GM18873 (cell line): ENCODE measurements at regions not wholly inside any gene's neighbourhood (a gene's known extent, or its start where the extent isn't known, plus 50 kb on each side); places are given as distances from the start of the nearest gene placed in this dataset.

ENCODE experiments used
- ATAC-seq: cut with Tn5 transposase; IDR thresholded peaks from one replicate; pipeline ENCODE4 v1.9.1; 2021; ENCODE audit warnings: mild to moderate bottlenecking, moderate library complexity, moderate number of reproducible peaks; ENCODE audit not compliant: unreplicated experiment, low FRiP score

DNA sequence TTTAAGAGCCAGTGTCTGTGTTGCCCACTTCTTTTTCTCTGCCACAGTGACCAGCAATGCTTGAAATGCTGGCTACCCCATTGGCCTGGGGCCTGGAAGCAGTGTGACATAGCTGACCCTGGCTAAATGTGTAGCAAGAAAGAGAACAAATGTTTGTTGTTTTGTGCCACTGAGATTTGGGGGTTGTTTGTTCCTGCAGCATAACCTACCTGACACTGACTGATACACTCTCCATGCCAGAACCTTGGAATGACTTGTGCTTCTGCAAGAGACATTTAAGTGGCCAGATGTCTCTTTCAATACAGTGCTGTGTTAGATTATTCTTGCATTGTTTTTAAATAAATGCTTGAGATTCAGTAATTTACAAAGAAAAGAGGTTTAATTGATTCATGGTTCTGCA is 411.5 kb downstream of the TYW1 start:
- ATAC-seq: no peak

DNA sequence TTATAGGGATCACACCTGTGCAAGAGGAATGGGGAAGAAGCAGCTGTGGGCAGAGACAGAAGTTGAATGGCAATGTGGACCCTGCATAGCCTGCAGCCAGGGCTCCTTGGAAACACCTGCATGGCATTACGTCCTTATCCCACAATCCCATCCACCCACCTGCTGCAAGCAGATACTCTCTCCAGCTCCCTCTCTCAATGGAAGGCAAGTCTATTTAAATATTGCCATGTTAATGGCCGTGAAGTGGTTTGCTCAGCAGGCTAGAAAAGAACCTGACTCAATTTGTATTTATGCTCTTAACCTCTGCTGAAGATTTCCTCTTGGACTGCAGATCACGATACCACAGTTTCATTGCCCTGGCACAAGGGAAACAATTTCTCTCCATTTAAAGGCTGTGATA is 417.0 kb downstream of the TYW1 start:
- no peak for ATAC-seq

DNA sequence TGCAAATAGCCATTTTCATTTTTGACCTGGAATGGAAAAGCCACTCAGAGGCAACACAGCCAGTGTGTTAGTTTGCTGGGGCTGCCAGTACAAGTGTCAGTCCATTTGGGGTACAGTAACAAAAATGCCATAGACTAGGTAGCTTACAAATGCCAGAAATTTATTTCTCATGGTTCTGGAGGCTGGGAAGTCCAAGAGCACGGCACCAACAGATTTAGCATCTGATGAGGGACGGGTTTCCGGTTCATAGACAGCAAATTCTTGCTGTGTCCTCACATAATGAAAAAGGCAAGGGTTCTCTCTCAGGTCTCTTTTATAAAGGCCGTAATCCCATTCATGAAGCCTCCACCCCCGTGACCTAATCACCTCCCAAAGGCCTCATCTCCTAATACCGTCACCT is 418.2 kb downstream of the TYW1 start:
- no peak for ATAC-seq

- ATAC-seq: no peak
These were observed 426.0 kb downstream of the TYW1 start for GRCh38 chr7:67422601-67423000.

GRCh38 chr7:67423065-67423464 is 426.4 kb downstream of the TYW1 start:
- ATAC-seq: no peak

DNA sequence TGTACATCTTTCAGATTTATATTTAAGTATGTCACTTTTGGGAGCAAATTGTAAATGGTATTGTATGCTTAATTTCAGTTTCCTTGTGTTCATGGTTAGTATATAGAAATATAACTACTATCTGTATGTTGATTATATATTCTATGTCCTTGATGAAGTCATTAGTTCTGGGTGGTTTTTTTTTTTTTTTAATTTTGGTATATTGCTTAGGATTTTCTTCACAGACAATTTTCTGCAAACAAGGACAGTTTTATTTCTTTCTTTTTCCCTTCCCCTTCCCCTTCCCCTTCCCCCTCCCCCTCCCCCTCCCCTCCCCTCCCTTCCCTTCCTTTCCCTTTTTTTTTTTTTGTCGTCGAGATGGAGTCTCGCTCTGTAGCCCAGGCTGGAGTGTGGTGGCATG is 430.0 kb downstream of the TYW1 start:
- ATAC-seq: no peak

- no peak for ATAC-seq
These were observed 433.1 kb downstream of the TYW1 start for GRCh38 chr7:67429735-67430134.

DNA sequence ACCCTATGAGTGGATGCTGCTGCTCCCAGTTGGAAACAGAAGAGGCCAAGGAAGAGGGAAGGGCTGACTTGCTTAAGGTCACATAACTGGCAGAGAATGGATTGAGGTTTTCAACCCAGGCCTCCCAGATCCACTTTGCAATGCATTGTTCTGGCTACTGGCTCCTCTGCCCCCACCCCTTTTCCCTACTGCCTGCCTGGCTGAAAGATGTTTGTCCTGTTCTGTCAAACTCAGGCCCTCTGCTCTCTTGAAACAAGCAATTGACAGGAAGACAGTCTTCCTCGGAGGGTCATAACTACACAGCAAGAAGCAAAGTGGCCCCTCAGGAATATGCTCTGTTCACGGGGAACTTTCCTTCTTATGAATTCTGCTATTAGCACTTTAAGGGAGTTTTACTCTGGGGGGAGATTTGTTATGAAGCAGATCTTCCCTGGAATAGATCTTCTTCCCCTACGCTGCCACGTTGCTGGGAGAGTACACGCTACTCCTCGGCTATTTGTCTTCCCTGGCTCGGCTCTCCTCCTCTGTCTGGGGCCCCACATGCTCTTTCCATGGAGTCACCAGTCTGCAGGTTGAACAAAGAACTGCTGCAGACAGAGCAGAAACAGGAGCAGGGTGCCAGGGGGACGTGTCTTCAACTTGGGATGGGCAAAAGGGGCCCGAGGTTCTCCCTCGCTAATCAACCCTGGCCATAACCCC is 436.1 kb downstream of the TYW1 start:
- ATAC-seq: no peak

DNA sequence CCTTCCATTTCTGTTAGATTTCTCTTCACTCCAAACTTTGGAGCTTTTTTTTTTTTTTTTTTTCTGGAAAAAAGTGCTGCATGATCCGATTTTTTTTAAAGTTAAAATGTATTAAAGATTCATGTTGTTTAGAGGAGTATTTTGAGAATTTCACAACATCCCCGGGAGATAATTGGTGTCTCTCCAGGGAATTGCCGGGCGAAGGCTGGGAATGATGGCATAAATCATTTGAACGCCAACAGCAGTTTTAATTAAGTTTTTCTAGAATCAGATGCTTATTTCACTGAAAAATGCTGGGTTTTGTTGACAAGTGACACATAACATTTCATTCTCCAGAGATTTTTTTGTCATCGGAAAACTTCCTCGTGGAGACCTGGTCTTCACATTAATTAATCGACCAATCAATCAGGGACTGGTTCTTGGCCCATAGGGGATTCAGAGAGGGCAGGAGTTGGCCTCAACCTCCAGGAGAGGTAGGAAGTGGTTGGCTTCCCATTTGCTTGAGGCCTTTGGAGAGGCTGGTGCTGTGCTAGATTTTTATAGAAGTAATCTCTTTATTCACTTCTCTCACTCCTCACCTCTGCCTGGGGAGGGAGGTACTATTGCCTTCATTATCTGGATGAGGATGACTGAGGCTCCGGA is 439.4 kb downstream of the TYW1 start:
- ATAC-seq: no peak

GRCh38 chr7:67438198-67438882 is 441.7 kb downstream of the TYW1 start:
- ATAC-seq: no peak

DNA sequence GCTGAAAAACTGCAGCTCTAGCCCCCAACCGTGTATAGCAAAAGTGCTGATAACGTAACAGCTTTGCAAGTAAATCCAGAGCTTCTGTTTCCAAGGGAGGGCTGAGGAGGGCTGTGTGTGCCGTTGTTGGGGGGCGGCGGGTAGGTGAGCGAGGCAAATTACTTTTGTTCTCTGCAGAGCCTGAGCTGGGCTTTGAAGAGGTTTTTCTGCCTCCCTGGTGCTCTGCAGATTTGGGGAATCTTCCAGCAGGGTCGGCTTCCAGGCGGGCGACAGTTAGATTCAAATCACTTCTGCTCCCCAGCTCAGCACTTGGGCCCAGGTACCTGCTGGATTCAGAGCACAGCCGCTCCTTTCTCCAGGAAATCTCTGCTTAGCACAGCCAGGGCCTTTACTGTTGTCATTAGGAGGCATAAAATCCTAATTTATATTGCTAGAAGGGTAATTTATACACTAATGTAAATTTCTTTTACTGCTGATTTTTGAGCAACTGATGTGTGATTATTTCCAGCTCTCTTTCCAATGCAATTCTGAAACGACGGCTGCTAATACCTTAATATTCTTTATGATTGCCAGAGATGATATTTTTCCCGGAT is 442.4 kb downstream of the TYW1 start:
- no peak for ATAC-seq

DNA sequence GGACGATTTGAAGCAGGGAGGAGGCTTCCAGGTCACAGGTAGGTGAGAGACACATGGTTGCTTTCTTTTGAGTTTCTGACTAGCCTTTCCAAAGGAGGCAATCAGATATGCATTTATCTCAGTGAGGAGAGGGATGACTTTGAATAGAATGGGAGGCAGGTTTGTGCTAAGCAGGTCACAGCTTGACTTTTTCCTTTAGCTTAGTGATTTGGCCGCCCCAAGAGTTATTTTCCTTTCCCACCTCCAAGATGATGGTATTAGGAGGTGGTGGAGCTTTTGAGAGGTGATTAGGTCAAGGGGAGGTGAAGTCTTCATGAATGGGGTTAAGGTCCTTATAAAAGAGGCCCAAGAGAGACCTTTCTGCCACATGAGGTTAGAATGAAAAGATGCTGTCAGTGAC is 443.7 kb downstream of the TYW1 start:
- no peak for ATAC-seq

GRCh38 chr7:67445728-67446127 is 449.1 kb downstream of the TYW1 start:
- no peak for ATAC-seq

DNA sequence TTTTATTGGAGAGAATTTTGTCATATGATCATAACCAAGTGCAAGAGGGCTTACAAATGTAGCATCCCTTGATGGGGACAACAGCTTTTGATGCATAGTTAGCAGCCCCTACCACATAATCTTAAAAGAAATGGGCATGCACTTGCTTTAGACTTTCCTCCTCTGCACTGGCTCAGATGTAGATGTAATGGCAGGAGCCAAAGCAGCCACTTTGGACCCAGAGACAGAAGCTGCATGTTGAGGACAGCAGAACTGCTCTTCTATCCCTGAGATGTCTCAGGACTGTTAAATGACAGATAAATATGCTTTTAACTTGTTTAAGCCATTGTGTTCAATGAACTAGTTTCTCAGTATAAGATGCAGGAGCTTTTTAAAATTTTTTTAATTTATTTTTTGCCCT is 450.7 kb downstream of the TYW1 start:
- ATAC-seq: no peak

- ATAC-seq: no peak
These were observed 451.6 kb downstream of the TYW1 start for GRCh38 chr7:67448271-67448670.

GRCh38 chr7:67450171-67450570 is 453.5 kb downstream of the TYW1 start:
- no peak for ATAC-seq

- ATAC-seq: no peak
These were observed 454.7 kb downstream of the TYW1 start for GRCh38 chr7:67451306-67451705.

DNA sequence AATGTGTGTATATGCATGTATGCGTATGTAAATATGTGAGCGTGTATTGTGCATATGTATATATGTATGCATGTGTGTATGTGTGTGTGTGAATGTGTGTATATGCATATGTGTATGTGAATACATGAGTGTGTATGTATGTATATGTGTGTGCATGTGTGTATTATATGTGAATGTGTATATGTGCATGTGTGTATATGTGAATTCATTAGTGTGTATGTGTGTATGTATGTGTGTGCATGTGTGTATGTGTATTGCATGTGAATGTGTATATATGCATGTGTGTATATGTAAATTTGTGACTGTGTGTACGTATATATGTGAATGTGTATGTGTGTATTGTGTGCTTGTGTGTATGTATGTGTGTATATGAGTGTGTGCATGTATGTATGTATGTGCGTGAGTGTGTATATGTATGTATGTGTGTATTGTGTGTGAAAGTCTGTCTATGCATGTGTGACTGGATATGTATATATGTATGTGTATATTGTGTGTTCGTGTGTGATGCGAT is 455.9 kb downstream of the TYW1 start:
- no peak for ATAC-seq

- ATAC-seq: no peak
These were observed 457.1 kb downstream of the TYW1 start for GRCh38 chr7:67453580-67454380.

GRCh38 chr7:67455508-67455907 is 458.9 kb downstream of the TYW1 start:
- no peak for ATAC-seq
